HUES6 (cell line): ENCODE measurements at regions not wholly inside any gene's neighbourhood (a gene's known extent, or its start where the extent isn't known, plus 50 kb on each side); places are given as distances from the start of the nearest gene placed in this dataset.
"Not testable (repeated sequence)": the region's sequence is repeated elsewhere in the genome, so short reads cannot be mapped to it uniquely, and the experiment has no call there.

Experiments
- H3K27ac ChIP-seq: 2 replicates; pipeline ENCODE4 v1.7.0; 2013; ENCODE audit warnings: low read depth, mild to moderate bottlenecking, low read length, inconsistent platforms
- H3K27me3 ChIP-seq: 2 replicates; pipeline ENCODE4 v1.6.1; 2013; ENCODE audit warnings: low read length; ENCODE audit not compliant: control insufficient read depth, insufficient read depth
- H3K36me3 ChIP-seq: 2 replicates; pipeline ENCODE4 v1.6.1; 2013; ENCODE audit warnings: low read length; ENCODE audit not compliant: control insufficient read depth, insufficient read depth
- H3K4me1 ChIP-seq: 2 replicates; pipeline ENCODE4 v1.6.1; 2013; ENCODE audit warnings: low read length; ENCODE audit not compliant: control insufficient read depth, insufficient read depth
- H3K4me3 ChIP-seq: 2 replicates; pipeline ENCODE4 v1.5.1; 2013; ENCODE audit warnings: low read depth, low read length
- H3K9ac ChIP-seq: one replicate; pipeline ENCODE4 v1.6.1; 2013; ENCODE audit warnings: mild to moderate bottlenecking, low read length
- H3K9me3 ChIP-seq: 2 replicates; pipeline ENCODE4 v1.6.1; 2013; ENCODE audit warnings: low read depth, low read length; ENCODE audit not compliant: control insufficient read depth, insufficient read depth

DNA sequence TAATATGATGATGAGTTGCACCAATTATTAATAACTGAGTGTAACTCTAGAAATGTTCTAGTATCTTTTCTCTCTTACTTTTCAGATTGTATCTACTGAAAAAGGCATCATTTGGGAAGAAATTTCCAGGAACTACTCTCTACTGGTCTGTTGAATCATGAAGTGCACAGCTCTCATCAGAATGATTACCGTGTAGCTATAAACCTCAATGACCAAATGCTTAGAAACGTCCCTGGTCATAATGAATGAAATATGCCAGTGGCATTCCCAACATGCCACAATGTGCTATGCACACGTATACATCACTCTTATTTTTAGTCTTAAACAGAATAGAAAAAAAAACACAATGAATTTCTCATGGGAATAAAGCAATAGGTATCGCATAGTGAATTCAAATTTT lies 534.3 kb upstream of the OLFM3 start:
- H3K9ac ChIP-seq = no peak overlapping the region
- no peaks in the 10 kb centered on the region for H3K9me3 ChIP-seq

DNA sequence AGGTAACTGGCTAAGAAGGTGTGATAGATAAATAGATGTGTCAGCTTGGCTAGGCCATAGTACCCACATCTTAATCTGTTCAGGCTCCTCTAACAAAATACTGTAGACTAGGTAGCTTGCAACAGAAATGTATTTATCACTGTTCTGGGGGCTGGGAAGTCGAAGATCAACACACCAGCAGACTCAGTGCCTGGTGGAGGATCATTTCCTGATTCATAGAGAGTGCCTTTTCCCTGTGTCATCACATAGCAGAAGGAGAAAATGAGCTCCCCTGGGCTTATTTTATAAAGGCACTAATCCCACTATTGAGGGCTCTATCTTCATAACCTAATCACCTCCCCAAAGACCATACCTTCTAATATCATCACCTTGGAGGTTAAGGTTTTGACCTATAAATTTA lies 532.7 kb upstream of the OLFM3 start:
- H3K36me3 ChIP-seq = no peaks in the 10 kb centered on the region
- no peaks in the 10 kb centered on the region for H3K9me3 ChIP-seq
- H3K9ac ChIP-seq = no peak overlapping the region
- H3K4me1 ChIP-seq = no peaks in the 10 kb centered on the region
- H3K4me3 ChIP-seq = no peak overlapping the region
- no peak overlapping the region for H3K27ac ChIP-seq
- no peaks in the 10 kb centered on the region for H3K27me3 ChIP-seq

More for the DNA sequence above, 534.3 kb upstream of the OLFM3 start:
- H3K27me3 ChIP-seq = no peaks in the 10 kb centered on the region
- no peak overlapping the region for H3K4me3 ChIP-seq
- no peaks in the 10 kb centered on the region for H3K4me1 ChIP-seq
- H3K27ac ChIP-seq = no peak overlapping the region
- H3K36me3 ChIP-seq = no peaks in the 10 kb centered on the region

DNA sequence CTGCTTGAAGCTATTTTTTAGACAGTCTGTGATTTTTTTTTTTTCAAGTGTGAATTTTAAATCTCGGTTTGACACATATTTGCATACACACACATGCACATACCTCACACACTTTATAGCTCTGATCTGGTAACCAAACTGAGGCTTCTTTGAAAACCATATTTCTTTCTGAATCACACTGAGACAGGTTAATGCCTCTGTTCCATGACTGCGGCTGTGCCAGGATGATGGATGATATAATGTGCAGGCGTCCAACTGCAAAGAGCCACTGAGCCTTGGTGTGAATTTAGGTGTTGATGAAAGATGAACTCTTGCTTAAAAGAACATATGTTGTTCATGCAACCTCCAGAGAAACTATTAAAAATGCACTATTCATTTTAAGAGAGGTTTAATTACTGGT lies 504.0 kb upstream of the OLFM3 start:
- Histone ChIP-seq H3K9me3 (peaks cover 17% of the 10 kb centered on the region), H3K4me1 (no peaks in the 10 kb centered on the region), H3K27me3 (no peaks in the 10 kb centered on the region), H3K9ac (no peak overlapping the region), H3K36me3 (no peaks in the 10 kb centered on the region), H3K27ac (no peak overlapping the region), H3K4me3 (no peak overlapping the region)

DNA sequence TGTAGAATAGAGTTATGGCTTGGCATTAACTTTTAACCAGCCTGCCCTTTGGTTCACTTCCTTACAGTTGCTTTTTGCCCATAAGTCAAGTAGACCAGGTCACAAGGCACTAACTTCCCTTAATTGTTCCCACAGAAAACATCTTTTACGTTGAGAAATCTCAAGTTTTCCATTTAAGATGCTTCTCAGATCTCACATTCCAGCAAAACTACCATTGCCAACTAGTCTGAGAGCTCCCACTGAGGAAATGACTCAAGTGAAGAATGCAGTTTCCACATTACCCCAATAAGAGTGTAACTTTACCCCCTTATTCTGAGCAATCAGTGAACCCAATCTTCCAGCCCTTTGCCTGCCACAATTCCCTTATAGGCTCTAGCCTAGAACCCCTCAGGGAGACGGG lies 502.2 kb upstream of the OLFM3 start:
- Histone ChIP-seq H3K4me3 (no peak overlapping the region), H3K9me3 (peaks cover 22% of the 10 kb centered on the region), H3K9ac (no peak overlapping the region)

DNA sequence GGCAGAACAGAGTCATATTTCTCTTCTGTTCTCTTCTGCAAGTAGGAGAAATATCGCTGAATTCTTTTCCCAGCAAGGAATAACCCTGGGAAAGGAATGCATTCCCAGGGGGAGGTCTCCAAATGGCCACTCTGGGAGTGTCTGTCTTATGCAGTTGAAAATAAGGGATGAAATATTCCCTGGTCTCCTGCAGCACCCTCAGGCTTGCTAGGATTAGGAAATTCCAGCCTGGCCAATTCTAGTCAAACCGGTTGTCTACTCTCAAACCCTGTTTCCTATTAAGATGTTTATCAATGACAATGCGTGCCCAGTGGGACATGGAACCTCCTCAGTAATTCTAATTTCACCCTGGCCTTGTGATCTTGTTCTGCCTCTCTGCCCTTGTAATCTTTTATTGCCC lies 501.1 kb upstream of the OLFM3 start:
- H3K9ac ChIP-seq, H3K4me3 ChIP-seq, H3K27ac ChIP-seq, H3K27me3 ChIP-seq, H3K4me1 ChIP-seq, H3K36me3 ChIP-seq: not testable (repeated sequence)
- peaks cover 22% of the 10 kb centered on the region for H3K9me3 ChIP-seq

More for the DNA sequence above, 502.2 kb upstream of the OLFM3 start:
- H3K27ac ChIP-seq = no peak overlapping the region
- H3K4me1 ChIP-seq = no peaks in the 10 kb centered on the region
- H3K27me3 ChIP-seq = no peaks in the 10 kb centered on the region
- H3K36me3 ChIP-seq = no peaks in the 10 kb centered on the region

DNA sequence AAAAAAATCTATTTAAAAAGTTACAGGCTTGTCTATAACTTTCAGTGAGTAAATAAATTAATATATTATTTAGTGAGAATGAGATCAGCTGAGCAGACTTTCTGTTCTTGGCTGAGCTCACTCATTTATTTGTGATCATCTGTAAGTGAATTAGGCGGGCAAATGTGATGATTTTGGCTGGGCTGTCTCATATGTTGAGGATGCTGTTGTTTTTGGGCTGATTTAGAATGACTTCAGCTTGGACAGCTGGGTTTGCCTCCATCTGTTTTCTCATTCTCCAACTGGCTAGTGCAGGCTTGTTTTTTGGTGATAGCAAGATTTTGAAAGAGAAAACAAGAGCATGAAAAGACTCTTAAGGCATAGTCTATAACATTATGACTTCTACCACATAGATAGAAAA lies 475.8 kb upstream of the OLFM3 start:
- H3K9me3 ChIP-seq = no peaks in the 10 kb centered on the region
- no peak overlapping the region for H3K27ac ChIP-seq
- H3K9ac ChIP-seq = no peak overlapping the region
- no peaks in the 10 kb centered on the region for H3K27me3 ChIP-seq
- no peaks in the 10 kb centered on the region for H3K36me3 ChIP-seq
- H3K4me3 ChIP-seq = no peak overlapping the region
- H3K4me1 ChIP-seq = no peaks in the 10 kb centered on the region

DNA sequence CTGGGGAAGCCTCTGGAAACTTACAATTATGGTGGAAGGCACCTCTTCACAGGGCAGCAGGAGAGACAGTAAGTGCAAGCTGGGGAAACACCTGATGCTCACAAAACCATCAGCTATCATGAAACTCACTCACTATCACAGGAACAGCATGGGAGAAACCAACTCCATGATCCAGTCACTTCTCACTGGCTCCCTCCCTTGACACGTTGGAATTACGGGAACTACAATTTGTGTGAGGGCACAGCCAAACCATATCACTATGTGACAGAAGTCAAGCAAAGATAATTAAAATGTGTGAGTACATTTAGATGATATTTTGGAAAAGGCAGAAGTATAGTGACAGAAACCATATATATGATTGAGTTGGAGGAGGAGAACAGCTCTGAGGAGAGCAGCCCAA lies 474.0 kb upstream of the OLFM3 start:
- Histone ChIP-seq H3K9me3 (no peaks in the 10 kb centered on the region), H3K9ac (no peak overlapping the region), H3K4me1 (no peaks in the 10 kb centered on the region), H3K4me3 (no peak overlapping the region), H3K36me3 (no peaks in the 10 kb centered on the region), H3K27me3 (no peaks in the 10 kb centered on the region), H3K27ac (no peak overlapping the region)

DNA sequence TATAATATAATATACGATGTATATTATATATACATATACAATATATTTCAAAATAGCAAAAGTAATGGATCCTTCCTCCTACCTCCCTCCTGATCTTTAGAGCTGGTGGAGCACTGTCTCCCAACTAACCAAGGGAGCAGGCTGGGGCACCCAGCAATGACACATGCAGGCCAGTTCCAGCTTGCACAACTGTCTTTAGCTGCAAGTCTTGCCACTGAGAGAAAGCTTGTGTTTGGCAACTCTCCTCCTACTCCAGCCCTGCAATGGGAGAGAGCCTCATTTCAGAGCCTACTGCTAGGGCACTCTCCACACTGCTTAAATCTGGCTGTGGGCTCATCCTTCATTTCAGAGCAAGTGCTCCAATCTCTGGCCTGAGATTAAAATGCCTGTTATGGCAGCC lies 469.8 kb upstream of the OLFM3 start:
- Histone ChIP-seq H3K36me3 (no peaks in the 10 kb centered on the region), H3K4me3 (no peak overlapping the region), H3K9ac (no peak overlapping the region), H3K4me1 (no peaks in the 10 kb centered on the region), H3K27ac (no peak overlapping the region), H3K27me3 (no peaks in the 10 kb centered on the region), H3K9me3 (no peaks in the 10 kb centered on the region)

DNA sequence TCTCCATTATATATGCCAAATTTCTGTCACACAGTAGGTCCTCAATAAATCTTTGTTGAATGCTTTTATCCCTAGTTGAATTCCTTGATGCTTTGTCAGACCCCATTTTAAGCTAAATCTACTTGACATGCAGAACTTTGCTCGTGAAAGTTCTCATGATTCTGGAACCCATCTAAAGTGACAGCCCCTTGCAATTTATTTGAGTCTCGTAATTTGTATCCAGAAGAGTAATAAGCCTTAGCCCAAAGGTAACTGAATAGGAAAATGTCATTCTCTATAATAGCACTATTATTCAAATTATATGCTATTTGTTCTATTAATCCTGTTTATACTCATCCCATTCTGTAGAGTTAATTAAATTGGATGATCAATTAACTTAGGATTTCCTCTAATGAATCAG lies 466.6 kb upstream of the OLFM3 start:
- no peaks in the 10 kb centered on the region for H3K36me3 ChIP-seq
- no peaks in the 10 kb centered on the region for H3K4me1 ChIP-seq
- H3K27me3 ChIP-seq = no peaks in the 10 kb centered on the region
- H3K27ac ChIP-seq = no peak overlapping the region
- no peak overlapping the region for H3K4me3 ChIP-seq
- H3K9me3 ChIP-seq = no peaks in the 10 kb centered on the region
- H3K9ac ChIP-seq = no peak overlapping the region

DNA sequence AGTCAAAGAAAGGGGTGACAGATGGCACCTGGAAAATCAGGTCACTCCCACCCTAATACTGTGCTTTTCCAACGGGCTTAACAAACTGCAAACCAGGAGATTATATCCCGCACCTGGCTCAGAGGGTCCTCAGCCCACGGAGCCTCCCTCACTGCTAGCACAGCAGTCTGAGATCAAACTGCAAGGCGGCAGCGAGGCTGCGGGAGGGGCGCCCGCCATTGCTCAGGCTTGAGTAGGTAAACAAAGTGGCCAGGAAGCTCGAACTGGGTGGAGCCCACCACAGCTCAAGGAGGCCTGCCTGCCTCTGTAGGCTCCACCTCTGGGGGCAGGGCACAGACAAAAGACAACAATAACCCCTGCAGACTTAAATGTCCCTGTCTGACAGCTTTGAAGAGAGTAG lies 445.6 kb upstream of the OLFM3 start:
- H3K27me3 ChIP-seq, H3K4me1 ChIP-seq, H3K4me3 ChIP-seq, H3K9ac ChIP-seq, H3K27ac ChIP-seq, H3K36me3 ChIP-seq: not testable (repeated sequence)
- peaks cover 16% of the 10 kb centered on the region for H3K9me3 ChIP-seq

DNA sequence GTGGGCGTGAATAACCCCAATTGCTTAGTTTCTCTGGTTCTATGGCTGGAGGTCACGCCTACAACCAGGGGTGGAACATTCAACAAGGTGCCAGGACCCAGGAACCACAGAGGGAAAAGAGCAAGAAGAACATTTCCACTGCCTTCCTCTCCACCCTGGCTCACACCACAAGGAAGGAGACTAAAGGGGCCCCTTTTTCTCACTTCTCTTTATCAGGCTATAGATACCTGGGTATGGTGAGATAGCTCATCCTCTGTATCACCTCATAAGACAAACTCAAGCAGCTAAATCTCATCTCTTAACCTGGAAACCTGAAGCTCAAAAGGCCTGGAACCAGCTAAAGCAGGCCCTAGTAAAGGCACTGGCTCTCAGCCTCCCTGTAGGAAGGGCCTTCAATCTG lies 438.8 kb upstream of the OLFM3 start:
- no peaks in the 10 kb centered on the region for H3K27me3 ChIP-seq
- no peaks in the 10 kb centered on the region for H3K36me3 ChIP-seq
- H3K27ac ChIP-seq = no peak overlapping the region
- no peaks in the 10 kb centered on the region for H3K4me1 ChIP-seq
- no peak overlapping the region for H3K9ac ChIP-seq
- H3K4me3 ChIP-seq = no peak overlapping the region
- H3K9me3 ChIP-seq = 0 out of 2 replicates have a peak, but pooled peaks cover 2% of the 10 kb centered on the region

DNA sequence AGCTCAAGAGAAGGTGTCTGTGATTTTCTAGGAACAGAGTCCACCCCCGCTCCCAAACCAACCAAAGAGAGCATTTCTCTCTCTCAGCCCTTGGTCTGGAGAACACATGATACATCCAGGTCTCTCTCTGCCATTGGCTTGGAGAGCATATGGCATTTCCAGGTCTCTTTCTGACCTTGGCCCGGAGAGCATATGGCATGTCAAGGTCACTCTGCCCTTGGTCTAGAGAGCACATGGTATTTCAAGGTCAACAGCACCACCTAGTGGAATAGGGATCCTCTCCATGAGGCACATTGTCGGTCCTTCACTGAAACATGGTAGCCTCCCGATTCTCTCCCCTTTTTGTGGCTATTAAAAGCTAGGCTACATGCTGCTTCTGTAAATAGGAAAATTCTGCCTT lies 437.7 kb upstream of the OLFM3 start:
- Histone ChIP-seq H3K27me3 (no peaks in the 10 kb centered on the region), H3K27ac (no peak overlapping the region), H3K9me3 (no peaks in the 10 kb centered on the region), H3K4me1 (no peaks in the 10 kb centered on the region), H3K36me3 (no peaks in the 10 kb centered on the region), H3K9ac (no peak overlapping the region), H3K4me3 (no peak overlapping the region)
